ENCODE measurements at regions not wholly inside any gene's neighbourhood (a gene's known extent, or its start where the extent isn't known, plus 50 kb on each side); places are given as distances from the start of the nearest gene placed in this dataset.

DNA sequence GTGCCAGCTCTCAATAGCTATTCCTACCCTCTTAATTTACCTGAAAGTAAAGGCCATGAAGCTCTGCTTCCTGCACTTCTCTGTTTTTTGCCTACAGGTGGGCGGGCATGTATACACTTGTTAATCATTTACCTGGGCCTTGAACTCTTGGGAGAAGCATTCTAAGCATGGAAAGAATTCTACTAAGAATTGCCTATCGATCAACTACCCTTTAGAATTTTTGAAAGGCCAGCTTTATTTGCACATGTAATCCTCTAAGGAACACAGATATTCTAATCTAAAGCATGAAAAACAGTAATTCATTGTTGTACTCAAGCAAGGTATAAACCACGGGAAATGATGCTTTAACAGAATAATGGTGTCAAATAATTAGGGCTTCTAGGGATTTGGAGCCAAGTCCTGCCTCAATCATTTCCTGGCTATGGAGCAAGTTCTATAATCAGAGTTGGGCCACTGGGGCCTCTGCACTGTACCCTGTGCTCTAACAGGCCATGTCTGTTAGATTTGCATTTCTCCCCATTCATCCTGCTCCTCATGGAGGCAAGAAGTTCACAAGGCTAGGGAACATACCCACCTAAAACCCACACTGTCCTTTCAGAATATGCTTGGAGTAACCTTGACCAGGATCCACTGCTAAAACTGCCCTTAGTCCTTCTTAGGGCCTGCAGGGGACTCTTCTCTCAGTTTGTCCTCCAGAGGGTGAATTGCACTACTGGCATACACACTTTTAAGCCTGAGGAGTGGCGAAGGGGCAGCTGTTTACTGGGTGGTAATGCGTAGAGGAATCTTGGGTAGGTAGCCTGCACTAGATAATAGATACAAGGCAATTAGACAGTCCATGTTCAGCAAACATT is 276.4 kb upstream of the JAG1 start (continued):
- no peak for TF ChIP-seq KLF13 (CRISPR knock-in tag; IDR thresholded peaks at IDR 0.05)
- TF ChIP-seq GABPA (IDR thresholded peaks at IDR 0.05; ENCODE audit: low read depth, low read length) = no peak
- TF ChIP-seq GABPA (CRISPR knock-in tag; IDR thresholded peaks at IDR 0.05; ENCODE audit: low read depth) = no peak
- TF ChIP-seq, protein P1, sequence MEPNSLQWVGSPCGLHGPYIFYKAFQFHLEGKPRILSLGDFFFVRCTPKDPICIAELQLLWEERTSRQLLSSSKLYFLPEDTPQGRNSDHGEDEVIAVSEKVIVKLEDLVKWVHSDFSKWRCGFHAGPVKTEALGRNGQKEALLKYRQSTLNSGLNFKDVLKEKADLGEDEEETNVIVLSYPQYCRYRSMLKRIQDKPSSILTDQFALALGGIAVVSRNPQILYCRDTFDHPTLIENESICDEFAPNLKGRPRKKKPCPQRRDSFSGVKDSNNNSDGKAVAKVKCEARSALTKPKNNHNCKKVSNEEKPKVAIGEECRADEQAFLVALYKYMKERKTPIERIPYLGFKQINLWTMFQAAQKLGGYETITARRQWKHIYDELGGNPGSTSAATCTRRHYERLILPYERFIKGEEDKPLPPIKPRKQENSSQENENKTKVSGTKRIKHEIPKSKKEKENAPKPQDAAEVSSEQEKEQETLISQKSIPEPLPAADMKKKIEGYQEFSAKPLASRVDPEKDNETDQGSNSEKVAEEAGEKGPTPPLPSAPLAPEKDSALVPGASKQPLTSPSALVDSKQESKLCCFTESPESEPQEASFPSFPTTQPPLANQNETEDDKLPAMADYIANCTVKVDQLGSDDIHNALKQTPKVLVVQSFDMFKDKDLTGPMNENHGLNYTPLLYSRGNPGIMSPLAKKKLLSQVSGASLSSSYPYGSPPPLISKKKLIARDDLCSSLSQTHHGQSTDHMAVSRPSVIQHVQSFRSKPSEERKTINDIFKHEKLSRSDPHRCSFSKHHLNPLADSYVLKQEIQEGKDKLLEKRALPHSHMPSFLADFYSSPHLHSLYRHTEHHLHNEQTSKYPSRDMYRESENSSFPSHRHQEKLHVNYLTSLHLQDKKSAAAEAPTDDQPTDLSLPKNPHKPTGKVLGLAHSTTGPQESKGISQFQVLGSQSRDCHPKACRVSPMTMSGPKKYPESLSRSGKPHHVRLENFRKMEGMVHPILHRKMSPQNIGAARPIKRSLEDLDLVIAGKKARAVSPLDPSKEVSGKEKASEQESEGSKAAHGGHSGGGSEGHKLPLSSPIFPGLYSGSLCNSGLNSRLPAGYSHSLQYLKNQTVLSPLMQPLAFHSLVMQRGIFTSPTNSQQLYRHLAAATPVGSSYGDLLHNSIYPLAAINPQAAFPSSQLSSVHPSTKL (CRISPR knock-in tag; IDR thresholded peaks at IDR 0.05) = peak; percentile 93
- TF ChIP-seq, protein P2, sequence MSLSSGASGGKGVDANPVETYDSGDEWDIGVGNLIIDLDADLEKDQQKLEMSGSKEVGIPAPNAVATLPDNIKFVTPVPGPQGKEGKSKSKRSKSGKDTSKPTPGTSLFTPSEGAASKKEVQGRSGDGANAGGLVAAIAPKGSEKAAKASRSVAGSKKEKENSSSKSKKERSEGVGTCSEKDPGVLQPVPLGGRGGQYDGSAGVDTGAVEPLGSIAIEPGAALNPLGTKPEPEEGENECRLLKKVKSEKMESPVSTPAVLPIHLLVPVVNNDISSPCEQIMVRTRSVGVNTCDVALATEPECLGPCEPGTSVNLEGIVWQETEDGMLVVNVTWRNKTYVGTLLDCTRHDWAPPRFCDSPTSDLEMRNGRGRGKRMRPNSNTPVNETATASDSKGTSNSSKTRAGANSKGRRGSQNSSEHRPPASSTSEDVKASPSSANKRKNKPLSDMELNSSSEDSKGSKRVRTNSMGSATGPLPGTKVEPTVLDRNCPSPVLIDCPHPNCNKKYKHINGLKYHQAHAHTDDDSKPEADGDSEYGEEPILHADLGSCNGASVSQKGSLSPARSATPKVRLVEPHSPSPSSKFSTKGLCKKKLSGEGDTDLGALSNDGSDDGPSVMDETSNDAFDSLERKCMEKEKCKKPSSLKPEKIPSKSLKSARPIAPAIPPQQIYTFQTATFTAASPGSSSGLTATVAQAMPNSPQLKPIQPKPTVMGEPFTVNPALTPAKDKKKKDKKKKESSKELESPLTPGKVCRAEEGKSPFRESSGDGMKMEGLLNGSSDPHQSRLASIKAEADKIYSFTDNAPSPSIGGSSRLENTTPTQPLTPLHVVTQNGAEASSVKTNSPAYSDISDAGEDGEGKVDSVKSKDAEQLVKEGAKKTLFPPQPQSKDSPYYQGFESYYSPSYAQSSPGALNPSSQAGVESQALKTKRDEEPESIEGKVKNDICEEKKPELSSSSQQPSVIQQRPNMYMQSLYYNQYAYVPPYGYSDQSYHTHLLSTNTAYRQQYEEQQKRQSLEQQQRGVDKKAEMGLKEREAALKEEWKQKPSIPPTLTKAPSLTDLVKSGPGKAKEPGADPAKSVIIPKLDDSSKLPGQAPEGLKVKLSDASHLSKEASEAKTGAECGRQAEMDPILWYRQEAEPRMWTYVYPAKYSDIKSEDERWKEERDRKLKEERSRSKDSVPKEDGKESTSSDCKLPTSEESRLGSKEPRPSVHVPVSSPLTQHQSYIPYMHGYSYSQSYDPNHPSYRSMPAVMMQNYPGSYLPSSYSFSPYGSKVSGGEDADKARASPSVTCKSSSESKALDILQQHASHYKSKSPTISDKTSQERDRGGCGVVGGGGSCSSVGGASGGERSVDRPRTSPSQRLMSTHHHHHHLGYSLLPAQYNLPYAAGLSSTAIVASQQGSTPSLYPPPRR (CRISPR knock-in tag; IDR thresholded peaks at IDR 0.05; ENCODE audit: borderline replicate concordance) = peak; percentile 80
- TF ChIP-seq, protein P3, sequence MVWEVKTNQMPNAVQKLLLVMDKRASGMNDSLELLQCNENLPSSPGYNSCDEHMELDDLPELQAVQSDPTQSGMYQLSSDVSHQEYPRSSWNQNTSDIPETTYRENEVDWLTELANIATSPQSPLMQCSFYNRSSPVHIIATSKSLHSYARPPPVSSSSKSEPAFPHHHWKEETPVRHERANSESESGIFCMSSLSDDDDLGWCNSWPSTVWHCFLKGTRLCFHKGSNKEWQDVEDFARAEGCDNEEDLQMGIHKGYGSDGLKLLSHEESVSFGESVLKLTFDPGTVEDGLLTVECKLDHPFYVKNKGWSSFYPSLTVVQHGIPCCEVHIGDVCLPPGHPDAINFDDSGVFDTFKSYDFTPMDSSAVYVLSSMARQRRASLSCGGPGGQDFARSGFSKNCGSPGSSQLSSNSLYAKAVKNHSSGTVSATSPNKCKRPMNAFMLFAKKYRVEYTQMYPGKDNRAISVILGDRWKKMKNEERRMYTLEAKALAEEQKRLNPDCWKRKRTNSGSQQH (CRISPR knock-in tag; IDR thresholded peaks at IDR 0.05; ENCODE audit: low read depth) = no peak
- 0 out of 2 replicates have a peak, but pooled peaks have one; percentile 38 for TF ChIP-seq EHMT2 (IDR thresholded peaks at IDR 0.05; ENCODE audit: borderline replicate concordance, low read depth, low read length)
- peak; percentile 85 for TF ChIP-seq GFI1 (CRISPR knock-in tag; IDR thresholded peaks at IDR 0.05; ENCODE audit: borderline replicate concordance)
- no peak for TF ChIP-seq PLRG1 (conservative IDR thresholded peaks at IDR 0.05)
- TF ChIP-seq, protein P4, sequence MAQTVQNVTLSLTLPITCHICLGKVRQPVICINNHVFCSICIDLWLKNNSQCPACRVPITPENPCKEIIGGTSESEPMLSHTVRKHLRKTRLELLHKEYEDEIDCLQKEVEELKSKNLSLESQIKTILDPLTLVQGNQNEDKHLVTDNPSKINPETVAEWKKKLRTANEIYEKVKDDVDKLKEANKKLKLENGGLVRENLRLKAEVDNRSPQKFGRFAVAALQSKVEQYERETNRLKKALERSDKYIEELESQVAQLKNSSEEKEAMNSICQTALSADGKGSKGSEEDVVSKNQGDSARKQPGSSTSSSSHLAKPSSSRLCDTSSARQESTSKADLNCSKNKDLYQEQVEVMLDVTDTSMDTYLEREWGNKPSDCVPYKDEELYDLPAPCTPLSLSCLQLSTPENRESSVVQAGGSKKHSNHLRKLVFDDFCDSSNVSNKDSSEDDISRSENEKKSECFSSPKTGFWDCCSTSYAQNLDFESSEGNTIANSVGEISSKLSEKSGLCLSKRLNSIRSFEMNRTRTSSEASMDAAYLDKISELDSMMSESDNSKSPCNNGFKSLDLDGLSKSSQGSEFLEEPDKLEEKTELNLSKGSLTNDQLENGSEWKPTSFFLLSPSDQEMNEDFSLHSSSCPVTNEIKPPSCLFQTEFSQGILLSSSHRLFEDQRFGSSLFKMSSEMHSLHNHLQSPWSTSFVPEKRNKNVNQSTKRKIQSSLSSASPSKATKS (CRISPR knock-in tag; IDR thresholded peaks at IDR 0.05) = peak; percentile 83; the same call in 1 of the 2 replicates
